DND-41 (cell line): ENCODE measurements at regions not wholly inside any gene's neighbourhood (a gene's known extent, or its start where the extent isn't known, plus 50 kb on each side); places are given as distances from the start of the nearest gene placed in this dataset.

Experiments used
- EZH2 ChIP-seq: IDR thresholded peaks from 3 replicates; pipeline ENCODE4 v1.6.1; 2012; ENCODE audit warnings: borderline replicate concordance, low read depth, mild to moderate bottlenecking, moderate library complexity, low read length, inconsistent platforms; ENCODE audit not compliant: severe bottlenecking
- TF ChIP-seq, protein P1 (sequence below): IDR thresholded peaks from 2 replicates; pipeline ENCODE4 v1.5.1; 2012; ENCODE audit warnings: borderline replicate concordance, low read length, moderate library complexity, mild to moderate bottlenecking; ENCODE audit not compliant: poor library complexity, severe bottlenecking; ENCODE audit errors: extremely low read depth

DNA sequence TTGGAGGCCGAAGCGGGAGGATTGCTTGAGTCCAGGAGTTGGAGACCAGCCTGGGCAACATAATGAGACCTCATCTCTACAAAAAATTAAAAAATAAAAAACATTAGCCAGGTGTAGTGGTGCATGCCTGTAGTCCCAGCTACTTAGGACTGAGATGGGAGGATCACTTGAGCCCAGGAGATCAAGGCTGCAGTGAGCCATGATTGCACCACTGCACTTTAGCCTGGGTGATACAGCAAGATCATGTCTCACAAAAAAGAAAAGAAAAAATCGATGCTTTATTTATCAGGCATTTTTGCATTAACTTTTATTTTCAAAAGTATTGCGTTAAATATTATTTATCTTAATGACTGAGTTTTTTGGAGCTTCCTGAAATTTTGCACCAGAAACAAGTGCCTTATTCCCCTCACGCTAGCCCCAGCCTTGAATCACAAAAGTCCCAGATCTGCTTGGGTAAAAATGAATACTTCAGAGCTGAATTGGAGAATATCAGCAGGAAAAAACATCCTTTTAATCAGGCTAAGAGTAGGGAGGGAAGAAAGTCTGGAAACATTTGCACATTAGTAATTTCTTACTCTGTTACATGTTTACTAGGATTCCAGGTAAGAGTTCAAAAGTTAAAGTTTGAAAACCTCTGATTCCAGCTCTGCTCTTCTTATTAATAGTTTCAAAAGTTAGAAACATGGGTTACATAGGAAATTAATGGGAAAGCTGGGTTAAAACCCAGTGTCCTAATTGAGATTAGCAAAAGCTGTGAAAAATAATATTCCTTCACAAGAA is 111.4 kb upstream of the FOXN2 start:
- no peak for TF ChIP-seq EZH2
- TF ChIP-seq, protein P1, sequence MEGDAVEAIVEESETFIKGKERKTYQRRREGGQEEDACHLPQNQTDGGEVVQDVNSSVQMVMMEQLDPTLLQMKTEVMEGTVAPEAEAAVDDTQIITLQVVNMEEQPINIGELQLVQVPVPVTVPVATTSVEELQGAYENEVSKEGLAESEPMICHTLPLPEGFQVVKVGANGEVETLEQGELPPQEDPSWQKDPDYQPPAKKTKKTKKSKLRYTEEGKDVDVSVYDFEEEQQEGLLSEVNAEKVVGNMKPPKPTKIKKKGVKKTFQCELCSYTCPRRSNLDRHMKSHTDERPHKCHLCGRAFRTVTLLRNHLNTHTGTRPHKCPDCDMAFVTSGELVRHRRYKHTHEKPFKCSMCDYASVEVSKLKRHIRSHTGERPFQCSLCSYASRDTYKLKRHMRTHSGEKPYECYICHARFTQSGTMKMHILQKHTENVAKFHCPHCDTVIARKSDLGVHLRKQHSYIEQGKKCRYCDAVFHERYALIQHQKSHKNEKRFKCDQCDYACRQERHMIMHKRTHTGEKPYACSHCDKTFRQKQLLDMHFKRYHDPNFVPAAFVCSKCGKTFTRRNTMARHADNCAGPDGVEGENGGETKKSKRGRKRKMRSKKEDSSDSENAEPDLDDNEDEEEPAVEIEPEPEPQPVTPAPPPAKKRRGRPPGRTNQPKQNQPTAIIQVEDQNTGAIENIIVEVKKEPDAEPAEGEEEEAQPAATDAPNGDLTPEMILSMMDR, result no peak
